ENCODE measurements at regions not wholly inside any gene's neighbourhood (a gene's known extent, or its start where the extent isn't known, plus 50 kb on each side); places are given as distances from the start of the nearest gene placed in this dataset.
"Not testable (repeated sequence)": the region's sequence is repeated elsewhere in the genome, so short reads cannot be mapped to it uniquely, and the experiment has no call there.

GRCh38 chr6:55950071-55950814 is 74.9 kb upstream of the BMP5 start:
- TF ChIP-seq CTCF (IDR thresholded peaks at IDR 0.05; ENCODE audit: low read depth, low read length, missing control alignments) = no peak
- DNase-seq (ENCODE audit: extremely low read depth, low read depth) = no peak
- H3K4me3 ChIP-seq (replicated peaks; ENCODE audit: low read depth, low read length) = no peak overlapping the region

- TF ChIP-seq CTCF (IDR thresholded peaks at IDR 0.05; ENCODE audit: low read depth, low read length, missing control alignments) = no peak
- no peak for DNase-seq (ENCODE audit: extremely low read depth, low read depth)
- no peak overlapping the region for H3K4me3 ChIP-seq (replicated peaks; ENCODE audit: low read depth, low read length)
Measured at GRCh38 chr6:55943329-55943728, 67.9 kb upstream of the BMP5 start.

- no peak for TF ChIP-seq CTCF (IDR thresholded peaks at IDR 0.05; ENCODE audit: low read depth, low read length, missing control alignments)
- DNase-seq (ENCODE audit: extremely low read depth, low read depth) = no peak
- no peak overlapping the region for H3K4me3 ChIP-seq (replicated peaks; ENCODE audit: low read depth, low read length)
Measured at GRCh38 chr6:55941702-55942101, 66.3 kb upstream of the BMP5 start.

- no peak for TF ChIP-seq CTCF (IDR thresholded peaks at IDR 0.05; ENCODE audit: low read depth, low read length, missing control alignments)
- no peak overlapping the region for H3K4me3 ChIP-seq (replicated peaks; ENCODE audit: low read depth, low read length)
- no peak for DNase-seq (ENCODE audit: extremely low read depth, low read depth)
Measured at GRCh38 chr6:55937951-55938690, 62.7 kb upstream of the BMP5 start.

GRCh38 chr6:55937261-55937947 is 62.0 kb upstream of the BMP5 start:
- no peak for TF ChIP-seq CTCF (IDR thresholded peaks at IDR 0.05; ENCODE audit: low read depth, low read length, missing control alignments)
- no peak overlapping the region for H3K4me3 ChIP-seq (replicated peaks; ENCODE audit: low read depth, low read length)
- DNase-seq (ENCODE audit: extremely low read depth, low read depth) = no peak

GRCh38 chr6:55931101-55931500 is 55.7 kb upstream of the BMP5 start:
- no peak for TF ChIP-seq CTCF (IDR thresholded peaks at IDR 0.05; ENCODE audit: low read depth, low read length, missing control alignments)
- no peak overlapping the region for H3K4me3 ChIP-seq (replicated peaks; ENCODE audit: low read depth, low read length)
- DNase-seq (ENCODE audit: extremely low read depth, low read depth) = no peak

GRCh38 chr6:55927713-55928112 is 52.3 kb upstream of the BMP5 start:
- not testable (repeated sequence) for H3K4me3 ChIP-seq (replicated peaks; ENCODE audit: low read depth, low read length); DNase-seq (ENCODE audit: extremely low read depth, low read depth)

All from HFF-Myc (cell line).